ENCODE measurements at regions not wholly inside any gene's neighbourhood (a gene's known extent, or its start where the extent isn't known, plus 50 kb on each side); places are given as distances from the start of the nearest gene placed in this dataset.

DNA sequence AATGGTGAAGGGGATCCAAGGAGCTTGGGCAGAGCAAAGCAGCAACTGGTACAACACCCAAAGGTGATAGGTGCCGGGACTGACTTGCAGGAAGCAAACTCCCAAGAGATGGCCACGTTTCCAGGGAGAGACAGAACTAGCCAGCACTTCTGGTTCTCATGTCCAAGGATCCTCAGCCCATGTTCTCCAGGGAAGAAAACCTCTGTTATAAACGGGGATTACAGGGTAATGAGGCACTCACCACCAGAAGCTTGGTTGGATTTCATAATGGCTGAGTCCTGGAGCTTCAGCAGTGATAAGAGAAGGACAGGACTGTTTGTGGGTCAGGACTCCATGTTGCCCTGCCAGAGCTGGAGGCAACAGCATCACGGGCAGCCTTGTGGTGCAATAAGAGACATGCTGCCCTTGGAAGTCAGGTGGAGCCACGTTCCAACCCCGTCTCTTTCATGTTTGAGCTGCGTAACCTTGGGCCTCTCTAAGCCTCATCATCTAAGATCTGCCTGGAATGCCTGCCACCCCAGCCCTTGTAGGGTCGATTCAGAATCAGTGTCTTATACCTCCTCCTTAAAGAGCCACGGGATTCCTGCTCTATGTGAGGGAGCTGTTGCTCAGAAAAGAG lies 181.0 kb downstream of the ABHD5 start:
- TF ChIP-seq POLR2A (IDR thresholded peaks at IDR 0.05; ENCODE audit: low read length) (no peak), GATA1 (IDR thresholded peaks at IDR 0.05; ENCODE audit: low read depth, low read length) (no peak)
